HEK293T (cell line): ENCODE measurements at regions not wholly inside any gene's neighbourhood (a gene's known extent, or its start where the extent isn't known, plus 50 kb on each side); places are given as distances from the start of the nearest gene placed in this dataset.

Experiments
- ELF4 ChIP-seq: fragments of 450-650 bp; IDR thresholded peaks from 2 replicates; pipeline ENCODE4 v1.6.1; 2017; ENCODE audit warnings: antibody characterized with exemption
- SP1 ChIP-seq: fragments of 450-650 bp; IDR thresholded peaks from 2 replicates; pipeline ENCODE4 v1.6.1; 2017

DNA sequence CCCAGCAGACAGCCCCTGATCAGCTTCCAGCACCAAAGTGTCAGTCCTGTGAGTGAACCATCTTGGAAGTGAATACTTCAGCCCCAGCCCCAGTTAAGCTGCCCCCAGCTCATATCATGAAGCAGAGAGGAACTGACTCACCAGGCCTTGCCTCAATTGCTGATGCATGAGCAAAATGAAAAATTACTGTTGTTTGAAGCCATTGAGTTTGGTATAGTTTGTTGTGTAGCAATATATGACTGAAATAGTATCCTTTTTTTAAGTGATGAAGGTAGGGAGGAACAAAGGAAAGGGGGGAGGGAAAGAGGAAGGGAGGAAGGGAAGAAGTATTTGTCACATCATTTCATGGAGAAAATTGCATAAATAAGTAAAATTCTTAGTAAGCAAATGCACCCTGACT, 266.4 kb downstream of the MAFB start:
- TF ChIP-seq SP1, result no peak
- TF ChIP-seq ELF4, result no peak
